ENCODE measurements at regions not wholly inside any gene's neighbourhood (a gene's known extent, or its start where the extent isn't known, plus 50 kb on each side); places are given as distances from the start of the nearest gene placed in this dataset.

DNA sequence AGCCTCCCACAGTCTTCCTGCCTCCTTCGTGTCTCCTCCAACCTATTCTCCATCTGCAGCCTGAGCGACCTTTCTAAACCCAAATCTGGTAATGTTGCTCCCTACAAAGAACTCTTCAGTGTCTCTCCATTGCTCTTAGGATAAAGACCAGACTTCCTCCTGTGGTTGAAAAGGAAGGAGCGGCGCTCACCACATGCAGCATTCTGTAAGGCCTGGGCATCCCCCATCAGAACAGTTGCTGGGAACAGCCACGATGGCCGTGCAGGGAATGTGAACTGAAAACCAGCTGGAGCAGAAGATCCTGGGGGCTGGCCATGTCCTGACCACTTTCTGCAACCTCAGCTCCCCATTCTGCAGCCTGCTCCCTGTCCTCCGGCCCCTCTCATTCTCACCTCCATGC is 237.8 kb upstream of the ZMIZ1 start (continued):
- TF ChIP-seq, protein P1, sequence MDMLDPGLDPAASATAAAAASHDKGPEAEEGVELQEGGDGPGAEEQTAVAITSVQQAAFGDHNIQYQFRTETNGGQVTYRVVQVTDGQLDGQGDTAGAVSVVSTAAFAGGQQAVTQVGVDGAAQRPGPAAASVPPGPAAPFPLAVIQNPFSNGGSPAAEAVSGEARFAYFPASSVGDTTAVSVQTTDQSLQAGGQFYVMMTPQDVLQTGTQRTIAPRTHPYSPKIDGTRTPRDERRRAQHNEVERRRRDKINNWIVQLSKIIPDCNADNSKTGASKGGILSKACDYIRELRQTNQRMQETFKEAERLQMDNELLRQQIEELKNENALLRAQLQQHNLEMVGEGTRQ (IDR thresholded peaks at IDR 0.05; ENCODE audit: borderline replicate concordance, low read depth, low read length): no peak

DNA sequence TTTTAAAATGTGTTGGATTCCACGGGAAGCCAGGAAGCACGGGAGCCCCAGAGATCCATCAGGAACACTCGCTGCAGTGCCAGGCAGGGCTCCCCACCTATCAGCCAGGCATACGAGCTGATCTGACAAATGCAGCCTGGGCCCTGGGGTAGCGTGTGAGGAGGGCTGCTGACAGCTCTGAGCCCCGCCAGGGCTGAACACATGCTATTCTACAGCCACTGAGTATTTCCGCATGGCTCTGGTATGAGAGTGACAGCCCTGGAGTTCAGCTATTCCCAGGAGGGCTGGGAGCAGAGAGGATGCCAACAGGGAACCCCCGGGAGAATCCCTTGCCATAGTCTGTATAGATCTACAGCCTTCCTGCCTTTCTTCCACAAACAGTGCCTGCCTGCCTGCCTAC is 237.3 kb upstream of the ZMIZ1 start:
- H3K9me3 ChIP-seq: no peaks in the 10 kb centered on the region
- H3F3A ChIP-seq (replicated peaks; ENCODE audit: insufficient read depth): no peaks in the 10 kb centered on the region
- no peak overlapping the region for H3K4me3 ChIP-seq (ENCODE audit: low read depth in 2 of 2, low read length in 1 of 2)
- H3K4me1 ChIP-seq (ENCODE audit: control insufficient read depth in 1 of 2, insufficient read depth in 2 of 2, low read depth in 1 of 2, low read length in 1 of 2): peaks cover 0 to 14% of the 10 kb centered on the region in 2 experiments; a peak in 1 of 4 replicates
- no peak overlapping the region for H3K4me2 ChIP-seq
- ChIA-PET POLR2A (no interaction called here), CTCF (no interaction called here)
- no peaks in the 10 kb centered on the region for H3K27me3 ChIP-seq (ENCODE audit: insufficient read depth)
- no peaks in the 10 kb centered on the region for H4K20me1 ChIP-seq (ENCODE audit: insufficient read depth)
- H3K27ac ChIP-seq (ENCODE audit: low read depth in 2 of 2, low read length in 1 of 2): no peak overlapping the region
- TF ChIP-seq MEF2A (IDR thresholded peaks at IDR 0.05; ENCODE audit: borderline replicate concordance, low read depth) (no peak), POLR2AphosphoS5 (IDR thresholded peaks at IDR 0.05; ENCODE audit: low read depth, low read length) (no peak)
- TF ChIP-seq, protein P2, sequence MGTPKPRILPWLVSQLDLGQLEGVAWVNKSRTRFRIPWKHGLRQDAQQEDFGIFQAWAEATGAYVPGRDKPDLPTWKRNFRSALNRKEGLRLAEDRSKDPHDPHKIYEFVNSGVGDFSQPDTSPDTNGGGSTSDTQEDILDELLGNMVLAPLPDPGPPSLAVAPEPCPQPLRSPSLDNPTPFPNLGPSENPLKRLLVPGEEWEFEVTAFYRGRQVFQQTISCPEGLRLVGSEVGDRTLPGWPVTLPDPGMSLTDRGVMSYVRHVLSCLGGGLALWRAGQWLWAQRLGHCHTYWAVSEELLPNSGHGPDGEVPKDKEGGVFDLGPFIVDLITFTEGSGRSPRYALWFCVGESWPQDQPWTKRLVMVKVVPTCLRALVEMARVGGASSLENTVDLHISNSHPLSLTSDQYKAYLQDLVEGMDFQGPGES (IDR thresholded peaks at IDR 0.05; ENCODE audit: low read depth, low read length): no peak
- no peak overlapping the region for H3K9ac ChIP-seq
- WGBS (ENCODE audit: low lambda C conversion rate): 90% methylated on average over 8 of the region's 8 CpGs
- no peaks in the 10 kb centered on the region for H3K79me2 ChIP-seq (ENCODE audit: insufficient read depth)
- no peak for DNase-seq
- no peaks in the 10 kb centered on the region for H3K9me2 ChIP-seq
- no peak overlapping the region for H2AFZ ChIP-seq (ENCODE audit: low read depth)
- no peaks in the 10 kb centered on the region for H3K36me3 ChIP-seq (replicated peaks in 1 of 2; ENCODE audit: control insufficient read depth in 1 of 2, insufficient read depth in 2 of 2, low read length in 1 of 2)

DNA sequence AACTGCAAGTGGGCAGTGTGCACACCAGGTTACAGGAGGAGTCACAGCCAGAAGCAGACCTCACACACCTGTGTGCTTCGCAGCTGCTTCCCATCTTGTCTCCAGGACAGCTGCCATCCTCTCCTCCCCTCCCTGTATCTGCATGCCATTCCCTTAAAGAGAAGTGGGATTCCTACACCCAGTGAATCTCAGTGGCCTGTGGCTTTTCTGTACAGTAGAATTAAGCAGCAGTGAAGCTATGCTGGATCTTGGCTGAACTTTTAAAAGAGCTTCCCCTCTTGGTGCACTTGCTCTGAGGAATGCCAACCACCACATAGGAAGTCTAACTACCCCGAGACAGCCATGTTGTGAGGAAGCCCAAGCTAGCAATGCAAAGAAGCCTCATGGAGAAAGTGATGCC is 236.5 kb upstream of the ZMIZ1 start:
- Histone ChIP-seq H3K9ac (no peak overlapping the region), H3F3A (replicated peaks; ENCODE audit: insufficient read depth) (no peaks in the 10 kb centered on the region), H3K9me3 (no peaks in the 10 kb centered on the region), H3K4me2 (no peak overlapping the region), H3K79me2 (ENCODE audit: insufficient read depth) (no peaks in the 10 kb centered on the region), H2AFZ (ENCODE audit: low read depth) (no peak overlapping the region), H3K4me3 (ENCODE audit: low read depth in 2 of 2, low read length in 1 of 2) (no peak overlapping the region), H3K27ac (ENCODE audit: low read depth in 2 of 2, low read length in 1 of 2) (no peak overlapping the region), H4K20me1 (ENCODE audit: insufficient read depth) (no peaks in the 10 kb centered on the region), H3K4me1 (ENCODE audit: control insufficient read depth in 1 of 2, insufficient read depth in 2 of 2, low read depth in 1 of 2, low read length in 1 of 2) (peaks cover 0 to 11% of the 10 kb centered on the region in 2 experiments; a peak in 1 of 4 replicates), H3K9me2 (no peaks in the 10 kb centered on the region), H3K27me3 (ENCODE audit: insufficient read depth) (no peaks in the 10 kb centered on the region), H3K36me3 (replicated peaks in 1 of 2; ENCODE audit: control insufficient read depth in 1 of 2, insufficient read depth in 2 of 2, low read length in 1 of 2) (no peaks in the 10 kb centered on the region)
- POLR2A ChIA-PET: no interaction called here
- 40% methylated on average over 1 of the region's 2 CpGs for WGBS (ENCODE audit: low lambda C conversion rate)
- CTCF ChIA-PET: interaction anchor here (0.8 to 1.1 kb wide), 2 partner anchors 18 to 57 kb away, joined by 3 to 4 read pairs; no protein-coding TSS in a partner anchor
- TF ChIP-seq POLR2AphosphoS5 (IDR thresholded peaks at IDR 0.05; ENCODE audit: low read depth, low read length) (no peak), SIN3A (IDR thresholded peaks at IDR 0.05; ENCODE audit: borderline replicate concordance, low read depth, low read length) (no peak), RFX5 (IDR thresholded peaks at IDR 0.05; ENCODE audit: low read length) (no peak), NRF1 (IDR thresholded peaks at IDR 0.05; ENCODE audit: low read depth, low read length) (no peak), RXRA (IDR thresholded peaks at IDR 0.05; ENCODE audit: borderline replicate concordance, low read depth) (no peak), MXI1 (IDR thresholded peaks at IDR 0.05; ENCODE audit: low read depth, low read length) (no peak)
- TF ChIP-seq, protein P3, sequence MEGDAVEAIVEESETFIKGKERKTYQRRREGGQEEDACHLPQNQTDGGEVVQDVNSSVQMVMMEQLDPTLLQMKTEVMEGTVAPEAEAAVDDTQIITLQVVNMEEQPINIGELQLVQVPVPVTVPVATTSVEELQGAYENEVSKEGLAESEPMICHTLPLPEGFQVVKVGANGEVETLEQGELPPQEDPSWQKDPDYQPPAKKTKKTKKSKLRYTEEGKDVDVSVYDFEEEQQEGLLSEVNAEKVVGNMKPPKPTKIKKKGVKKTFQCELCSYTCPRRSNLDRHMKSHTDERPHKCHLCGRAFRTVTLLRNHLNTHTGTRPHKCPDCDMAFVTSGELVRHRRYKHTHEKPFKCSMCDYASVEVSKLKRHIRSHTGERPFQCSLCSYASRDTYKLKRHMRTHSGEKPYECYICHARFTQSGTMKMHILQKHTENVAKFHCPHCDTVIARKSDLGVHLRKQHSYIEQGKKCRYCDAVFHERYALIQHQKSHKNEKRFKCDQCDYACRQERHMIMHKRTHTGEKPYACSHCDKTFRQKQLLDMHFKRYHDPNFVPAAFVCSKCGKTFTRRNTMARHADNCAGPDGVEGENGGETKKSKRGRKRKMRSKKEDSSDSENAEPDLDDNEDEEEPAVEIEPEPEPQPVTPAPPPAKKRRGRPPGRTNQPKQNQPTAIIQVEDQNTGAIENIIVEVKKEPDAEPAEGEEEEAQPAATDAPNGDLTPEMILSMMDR (IDR thresholded peaks at IDR 0.05): no peak
- TF ChIP-seq, protein P4, sequence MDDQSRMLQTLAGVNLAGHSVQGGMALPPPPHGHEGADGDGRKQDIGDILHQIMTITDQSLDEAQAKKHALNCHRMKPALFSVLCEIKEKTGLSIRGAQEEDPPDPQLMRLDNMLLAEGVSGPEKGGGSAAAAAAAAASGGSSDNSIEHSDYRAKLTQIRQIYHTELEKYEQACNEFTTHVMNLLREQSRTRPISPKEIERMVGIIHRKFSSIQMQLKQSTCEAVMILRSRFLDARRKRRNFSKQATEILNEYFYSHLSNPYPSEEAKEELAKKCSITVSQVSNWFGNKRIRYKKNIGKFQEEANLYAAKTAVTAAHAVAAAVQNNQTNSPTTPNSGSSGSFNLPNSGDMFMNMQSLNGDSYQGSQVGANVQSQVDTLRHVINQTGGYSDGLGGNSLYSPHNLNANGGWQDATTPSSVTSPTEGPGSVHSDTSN (IDR thresholded peaks at IDR 0.05): no peak
- no peak for DNase-seq
